GM23338 (cell line): ENCODE measurements at regions not wholly inside any gene's neighbourhood (a gene's known extent, or its start where the extent isn't known, plus 50 kb on each side); places are given as distances from the start of the nearest gene placed in this dataset.

Source experiments
- ATAC-seq: fragments of 200-7000 bp; cut with Tn5 transposase; 3 replicates; pipeline ENCODE4 v1.9.1; 2020
- DNase-seq: peaks from one replicate; pipeline ENCODE4 v3.0.0-alpha.2; 2015; ENCODE audit warnings: low spot score
- H2AFZ ChIP-seq: fragments of 200-600 bp; sonication (generic); 2 replicates; pipeline ENCODE4 v1.8.0; 2016; ENCODE audit warnings: antibody characterized with exemption, mild to moderate bottlenecking, moderate library complexity
- H3F3A ChIP-seq: fragments of 200-600 bp; sonication (generic); replicated peaks from 2 replicates; pipeline ENCODE4 v1.8.0; 2017; ENCODE audit warnings: antibody characterized with exemption, mixed run types, low read depth
- H3K27ac ChIP-seq: fragments of 200-600 bp; sonication (generic); 2 replicates; pipeline ENCODE4 v1.6.1; 2016; ENCODE audit warnings: low read depth
- H3K27me3 ChIP-seq: fragments of 200-600 bp; sonication (generic); 2 replicates; pipeline ENCODE4 v1.8.0; 2016; ENCODE audit warnings: mild to moderate bottlenecking, mixed run types, moderate library complexity; ENCODE audit not compliant: insufficient read depth
- H3K36me3 ChIP-seq: fragments of 200-600 bp; sonication (generic); 2 replicates; pipeline ENCODE4 v1.8.0; 2016; ENCODE audit warnings: mild to moderate bottlenecking; ENCODE audit not compliant: insufficient read depth
- H3K4me1 ChIP-seq: fragments of 200-600 bp; sonication (generic); 2 replicates; pipeline ENCODE4 v1.8.0; 2016; ENCODE audit warnings: mild to moderate bottlenecking, moderate library complexity; ENCODE audit not compliant: insufficient read depth
- H3K4me2 ChIP-seq: fragments of 200-600 bp; sonication (generic); 2 replicates; pipeline ENCODE4 v1.7.1; 2017; ENCODE audit warnings: mixed run types
- H3K4me3 ChIP-seq: fragments of 200-600 bp; sonication (generic); 2 replicates; pipeline ENCODE4 v1.6.1; 2016; ENCODE audit warnings: mixed run types
- H3K79me2 ChIP-seq: fragments of 200-600 bp; sonication (generic); replicated peaks from 2 replicates; pipeline ENCODE4 v1.8.0; 2017; ENCODE audit warnings: mild to moderate bottlenecking; ENCODE audit not compliant: insufficient read depth
- H3K9me2 ChIP-seq: fragments of 200-600 bp; sonication (generic); 2 replicates; pipeline ENCODE4 v1.8.0; 2017; ENCODE audit not compliant: insufficient read depth
- H4K20me1 ChIP-seq: fragments of 200-600 bp; sonication (generic); replicated peaks from 2 replicates; pipeline ENCODE4 v1.8.0; 2017; ENCODE audit warnings: mild to moderate bottlenecking; ENCODE audit not compliant: insufficient read depth
- H3K27ac Mint-ChIP-seq: 2 replicates; pipeline ENCODE4 v1.8.0; 2020; ENCODE audit warnings: inconsistent platforms, mild to moderate bottlenecking, moderate library complexity, mixed read lengths
- H3K27me3 Mint-ChIP-seq: 3 replicates; pipeline ENCODE4 v1.8.0; 2022; ENCODE audit warnings: low read depth, mild to moderate bottlenecking, moderate library complexity, mixed read lengths, inconsistent platforms; ENCODE audit not compliant: insufficient read depth, poor library complexity
- H3K36me3 Mint-ChIP-seq: 3 replicates; pipeline ENCODE4 v1.8.0; 2021; ENCODE audit warnings: low read depth, mild to moderate bottlenecking, inconsistent platforms, moderate library complexity, mixed read lengths
- H3K4me1 Mint-ChIP-seq: 3 replicates; pipeline ENCODE4 v1.8.0; 2020; ENCODE audit warnings: mild to moderate bottlenecking, inconsistent platforms, mixed read lengths
- H3K4me3 Mint-ChIP-seq: 3 replicates; pipeline ENCODE4 v1.8.0; 2021; ENCODE audit warnings: moderate library complexity, mild to moderate bottlenecking, inconsistent platforms, mixed read lengths
- H3K9me3 Mint-ChIP-seq: 3 replicates; pipeline ENCODE4 v1.8.0; 2020; ENCODE audit warnings: moderate library complexity, mild to moderate bottlenecking, inconsistent platforms, mixed read lengths
- CREB1 ChIP-seq: fragments of 250-450 bp; sonication (Bioruptor Pico); IDR thresholded peaks from 2 replicates; pipeline ENCODE4 v1.5.0; 2020; ENCODE audit warnings: low read depth, mild to moderate bottlenecking, moderate library complexity
- CTCF ChIP-seq, 2 experiments: fragments of 200-600 bp in 1 of 2; sonication (generic) in 1 of 2; conservative IDR thresholded peaks; 2 replicates each; pipeline versions ENCODE4 v1.5.1 to v1.6.1; 2016 to 2017; ENCODE audit warnings: antibody characterized with exemption in 2 of 2, low read depth in 2 of 2, mild to moderate bottlenecking in 2 of 2, moderate library complexity in 1 of 2
- ETS1 ChIP-seq: IDR thresholded peaks from 2 replicates; pipeline ENCODE4 v1.6.1; 2016; ENCODE audit warnings: antibody characterized with exemption
- EZH2 ChIP-seq: fragments of 200-600 bp; sonication (generic); IDR thresholded peaks from one replicate; pipeline ENCODE4 v1.8.0; 2017; ENCODE audit warnings: antibody characterized with exemption, mild to moderate bottlenecking, low read depth; ENCODE audit not compliant: unreplicated experiment
- EZH2phosphoT487 ChIP-seq: fragments of 200-600 bp; sonication (generic); IDR thresholded peaks from one replicate; pipeline ENCODE4 v1.8.1; 2018; ENCODE audit warnings: antibody characterized with exemption; ENCODE audit not compliant: unreplicated experiment
- JUNB ChIP-seq: IDR thresholded peaks from one replicate; pipeline ENCODE4 v1.6.1; 2016; ENCODE audit warnings: antibody characterized with exemption; ENCODE audit not compliant: unreplicated experiment
- NANOG ChIP-seq: IDR thresholded peaks from 2 replicates; pipeline ENCODE4 v1.6.1; 2016; ENCODE audit warnings: antibody characterized with exemption, borderline replicate concordance
- POLR2AphosphoS5 ChIP-seq: IDR thresholded peaks from 2 replicates; pipeline ENCODE4 v1.6.1; 2016; ENCODE audit warnings: antibody characterized with exemption, low read depth
- REST ChIP-seq: IDR thresholded peaks from one replicate; pipeline ENCODE4 v1.6.1; 2018; ENCODE audit warnings: antibody characterized with exemption; ENCODE audit not compliant: unreplicated experiment
- STAT1 ChIP-seq: IDR thresholded peaks from one replicate; pipeline ENCODE4 v1.6.1; 2016; ENCODE audit warnings: antibody characterized with exemption; ENCODE audit not compliant: unreplicated experiment
- ZNF114 ChIP-seq: fragments of 250-450 bp; sonication (Bioruptor Pico); IDR thresholded peaks from 2 replicates; pipeline ENCODE4 v1.5.0; 2020; ENCODE audit warnings: mild to moderate bottlenecking, moderate library complexity
- ZNF331 ChIP-seq: fragments of 250-450 bp; sonication (Bioruptor Pico); IDR thresholded peaks from 2 replicates; pipeline ENCODE4 v1.5.0; 2020; ENCODE audit warnings: low read depth, mild to moderate bottlenecking, moderate library complexity

DNA sequence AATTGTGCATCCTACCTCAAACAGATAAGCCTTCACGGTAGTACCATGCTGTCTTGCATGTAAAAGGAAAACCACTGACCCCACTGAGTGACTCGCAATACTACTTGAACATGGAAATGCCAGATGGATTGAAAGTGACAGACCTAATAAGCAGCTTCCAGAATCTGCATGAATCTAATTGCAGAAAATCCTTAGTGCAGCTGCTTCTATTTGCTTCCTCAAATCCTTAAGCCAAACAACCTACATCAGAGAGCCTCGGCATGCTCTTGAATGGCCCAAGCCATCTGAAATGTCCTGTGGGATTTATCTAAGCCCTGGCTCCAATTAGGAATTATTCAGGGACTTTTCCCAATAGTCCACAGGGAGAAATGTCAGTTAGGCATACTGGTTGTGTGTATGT lies 509.5 kb upstream of the CELF2 start (continued):
- TF ChIP-seq CTCF (conservative IDR thresholded peaks at IDR 0.05; ENCODE audit: low read depth in 2 of 2) (no peak), EZH2phosphoT487 (no peak), CREB1 (no peak), POLR2AphosphoS5 (no peak), ZNF114 (CRISPR knock-in tag) (no peak), ETS1 (no peak), EZH2 (no peak), ZNF331 (CRISPR knock-in tag) (no peak), REST (no peak), NANOG (no peak)

- no peak overlapping the region for H3K4me3 Mint-ChIP-seq
- Histone ChIP-seq H3K4me2 (no peak overlapping the region), H3K27me3 (no peaks in the 10 kb centered on the region), H3F3A (no peaks in the 10 kb centered on the region), H3K4me3 (no peak overlapping the region), H3K79me2 (no peaks in the 10 kb centered on the region), H3K4me1 (no peaks in the 10 kb centered on the region), H3K9me2 (no peaks in the 10 kb centered on the region), H3K36me3 (no peaks in the 10 kb centered on the region), H4K20me1 (no peaks in the 10 kb centered on the region), H2AFZ (no peak overlapping the region), H3K27ac (no peak overlapping the region)
- DNase-seq (no peak), ATAC-seq (no peak)
- H3K27ac Mint-ChIP-seq = no peak overlapping the region
- no peaks in the 10 kb centered on the region for H3K27me3 Mint-ChIP-seq
- no peaks in the 10 kb centered on the region for H3K36me3 Mint-ChIP-seq
- H3K4me1 Mint-ChIP-seq = no peaks in the 10 kb centered on the region
- peaks cover 2% of the 10 kb centered on the region; the same call in 1 of the 3 replicates for H3K9me3 Mint-ChIP-seq
- TF ChIP-seq POLR2AphosphoS5 (no peak), EZH2 (no peak), EZH2phosphoT487 (no peak), JUNB (no peak), REST (no peak), ZNF114 (CRISPR knock-in tag) (no peak), CREB1 (no peak), ETS1 (no peak), STAT1 (no peak), ZNF331 (CRISPR knock-in tag) (no peak), CTCF (conservative IDR thresholded peaks at IDR 0.05; ENCODE audit: low read depth in 2 of 2) (no peak)
Observed at GRCh38 chr10:10510179-10510578, 507.5 kb upstream of the CELF2 start.
